HepG2 (cell line): ENCODE measurements at regions not wholly inside any gene's neighbourhood (a gene's known extent, or its start where the extent isn't known, plus 50 kb on each side); places are given as distances from the start of the nearest gene placed in this dataset.

Experiments used
- CHD2 ChIP-seq: IDR thresholded peaks from 2 replicates; pipeline ENCODE4 v1.6.1; 2011; ENCODE audit warnings: low read depth, low read length, improper control_type of control experiment
- ELF3 ChIP-seq: IDR thresholded peaks from 2 replicates; pipeline ENCODE4 v1.6.1; 2016; ENCODE audit warnings: missing genetic modification reagents, missing compliant biosample characterization
- ONECUT2 ChIP-seq: sonication (generic); formaldehyde crosslinking; IDR thresholded peaks from 2 replicates; pipeline ENCODE4 v1.4.0; 2020; ENCODE audit warnings: missing genetic modification reagents
- PAF1 ChIP-seq: IDR thresholded peaks from 2 replicates; pipeline ENCODE4 v1.6.1; 2016; ENCODE audit warnings: missing genetic modification reagents, missing compliant biosample characterization
- PRMT3 ChIP-seq: sonication (generic); formaldehyde crosslinking; IDR thresholded peaks from 2 replicates; pipeline ENCODE4 v1.8.1; 2022; ENCODE audit warnings: low read depth, mild to moderate bottlenecking, moderate library complexity, missing genetic modification reagents, borderline replicate concordance
- RNF2 ChIP-seq: fragments of 450-650 bp; conservative IDR thresholded peaks from 2 replicates; pipeline ENCODE4 v1.6.1; 2016; ENCODE audit warnings: low read depth
- SNAPC4 ChIP-seq: sonication (generic); formaldehyde crosslinking; IDR thresholded peaks from 2 replicates; pipeline ENCODE4 v1.4.0; 2020; ENCODE audit warnings: mild to moderate bottlenecking, missing genetic modification reagents
- TEAD3 ChIP-seq: optimal IDR thresholded peaks from 2 replicates; pipeline ENCODE3; 2016; ENCODE audit warnings: borderline replicate concordance
- TRIM24 ChIP-seq: sonication (generic); formaldehyde crosslinking; IDR thresholded peaks from 2 replicates; pipeline ENCODE4 v1.8.0; 2022; ENCODE audit warnings: mild to moderate bottlenecking, missing genetic modification reagents
- ZFY ChIP-seq: sonication (generic); formaldehyde crosslinking; IDR thresholded peaks from 2 replicates; pipeline ENCODE4 v1.4.0; 2020; ENCODE audit warnings: missing genetic modification reagents
- TF ChIP-seq, protein P1 (sequence below): sonication (generic); formaldehyde crosslinking; IDR thresholded peaks from 2 replicates; pipeline ENCODE4 v1.8.1; 2023; ENCODE audit warnings: mild to moderate bottlenecking, missing genetic modification reagents, borderline replicate concordance
- TF ChIP-seq, protein P2 (sequence below): sonication (generic); formaldehyde crosslinking; IDR thresholded peaks from 2 replicates; pipeline ENCODE4 v1.5.1; 2020; ENCODE audit warnings: missing genetic modification reagents, mild to moderate bottlenecking, borderline replicate concordance
- TF ChIP-seq, protein P3 (sequence below): sonication (generic); formaldehyde crosslinking; IDR thresholded peaks from 2 replicates; pipeline ENCODE4 v1.4.0; 2020; ENCODE audit warnings: missing genetic modification reagents
- TF ChIP-seq, protein P4 (sequence below): sonication (generic); formaldehyde crosslinking; IDR thresholded peaks from 2 replicates; pipeline ENCODE4 v1.5.0; 2020; ENCODE audit warnings: missing genetic modification reagents

DNA sequence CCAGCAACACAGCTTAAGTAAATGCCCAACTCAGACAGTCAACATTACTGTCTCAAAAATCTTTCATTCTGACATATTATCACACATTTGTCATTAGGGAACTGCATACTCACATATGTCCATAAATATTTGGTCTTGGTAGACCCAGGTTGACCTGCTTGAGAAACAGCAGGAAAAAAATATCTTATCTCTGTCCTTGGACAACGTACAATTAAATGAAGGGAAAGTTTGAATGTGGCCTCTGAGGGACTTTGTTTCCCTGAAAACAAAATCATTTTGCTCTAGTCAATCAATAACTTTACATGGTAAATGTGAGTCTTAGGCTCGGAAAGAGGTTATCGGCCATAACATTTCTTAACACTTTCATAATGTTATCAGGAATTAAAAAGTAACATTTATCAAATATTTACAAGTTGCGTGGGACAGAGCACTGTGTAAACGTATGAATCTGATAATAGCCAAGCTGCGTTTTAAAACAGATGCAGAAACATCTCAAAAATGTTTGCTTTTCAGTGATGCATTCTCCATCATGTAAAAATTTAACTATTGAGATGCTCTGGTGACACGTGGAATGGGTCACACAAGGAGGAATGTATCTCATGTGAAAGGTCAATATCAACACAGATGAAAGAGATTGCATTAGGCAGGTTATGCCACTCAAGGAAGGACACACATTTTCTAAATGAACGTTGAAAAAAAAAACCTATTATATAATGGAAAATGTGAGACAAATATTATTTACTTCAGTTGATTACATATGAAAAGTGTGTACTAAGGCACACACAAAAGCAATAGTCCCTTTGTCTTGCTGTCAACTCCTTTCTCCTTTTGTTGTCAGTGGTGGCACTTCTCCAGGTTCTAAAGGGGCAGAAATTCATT is 304.4 kb downstream of the WDR72 start (continued):
- TF ChIP-seq, protein P1, sequence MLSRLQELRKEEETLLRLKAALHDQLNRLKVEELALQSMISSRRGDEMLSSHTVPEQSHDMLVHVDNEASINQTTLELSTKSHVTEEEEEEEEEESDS (CRISPR knock-in tag) = no peak
- TF ChIP-seq TRIM24 (CRISPR knock-in tag) (no peak), SNAPC4 (peak; percentile 24; the same call in 1 of the 2 replicates), ONECUT2 (CRISPR knock-in tag) (peak; percentile 88), CHD2 (no peak), PAF1 (no peak), PRMT3 (no peak), TEAD3 (CRISPR knock-in tag) (peak; percentile 98), ELF3 (CRISPR knock-in tag) (peak; percentile 86), ZFY (CRISPR knock-in tag) (no peak), RNF2 (no peak)
- TF ChIP-seq, protein P2, sequence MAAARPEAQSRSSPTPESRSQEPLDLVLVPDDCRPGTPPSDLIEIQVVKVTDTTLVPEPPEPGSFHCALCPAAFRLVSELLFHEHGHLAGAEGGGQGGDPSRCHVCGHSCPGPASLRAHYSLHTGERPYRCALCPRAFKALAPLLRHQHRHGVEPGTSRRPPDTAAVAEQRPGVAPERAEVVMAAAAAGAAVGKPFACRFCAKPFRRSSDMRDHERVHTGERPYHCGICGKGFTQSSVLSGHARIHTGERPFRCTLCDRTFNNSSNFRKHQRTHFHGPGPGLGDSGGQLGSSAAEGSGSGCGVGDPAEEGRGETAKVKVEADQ (CRISPR knock-in tag) = no peak
- TF ChIP-seq, protein P3, sequence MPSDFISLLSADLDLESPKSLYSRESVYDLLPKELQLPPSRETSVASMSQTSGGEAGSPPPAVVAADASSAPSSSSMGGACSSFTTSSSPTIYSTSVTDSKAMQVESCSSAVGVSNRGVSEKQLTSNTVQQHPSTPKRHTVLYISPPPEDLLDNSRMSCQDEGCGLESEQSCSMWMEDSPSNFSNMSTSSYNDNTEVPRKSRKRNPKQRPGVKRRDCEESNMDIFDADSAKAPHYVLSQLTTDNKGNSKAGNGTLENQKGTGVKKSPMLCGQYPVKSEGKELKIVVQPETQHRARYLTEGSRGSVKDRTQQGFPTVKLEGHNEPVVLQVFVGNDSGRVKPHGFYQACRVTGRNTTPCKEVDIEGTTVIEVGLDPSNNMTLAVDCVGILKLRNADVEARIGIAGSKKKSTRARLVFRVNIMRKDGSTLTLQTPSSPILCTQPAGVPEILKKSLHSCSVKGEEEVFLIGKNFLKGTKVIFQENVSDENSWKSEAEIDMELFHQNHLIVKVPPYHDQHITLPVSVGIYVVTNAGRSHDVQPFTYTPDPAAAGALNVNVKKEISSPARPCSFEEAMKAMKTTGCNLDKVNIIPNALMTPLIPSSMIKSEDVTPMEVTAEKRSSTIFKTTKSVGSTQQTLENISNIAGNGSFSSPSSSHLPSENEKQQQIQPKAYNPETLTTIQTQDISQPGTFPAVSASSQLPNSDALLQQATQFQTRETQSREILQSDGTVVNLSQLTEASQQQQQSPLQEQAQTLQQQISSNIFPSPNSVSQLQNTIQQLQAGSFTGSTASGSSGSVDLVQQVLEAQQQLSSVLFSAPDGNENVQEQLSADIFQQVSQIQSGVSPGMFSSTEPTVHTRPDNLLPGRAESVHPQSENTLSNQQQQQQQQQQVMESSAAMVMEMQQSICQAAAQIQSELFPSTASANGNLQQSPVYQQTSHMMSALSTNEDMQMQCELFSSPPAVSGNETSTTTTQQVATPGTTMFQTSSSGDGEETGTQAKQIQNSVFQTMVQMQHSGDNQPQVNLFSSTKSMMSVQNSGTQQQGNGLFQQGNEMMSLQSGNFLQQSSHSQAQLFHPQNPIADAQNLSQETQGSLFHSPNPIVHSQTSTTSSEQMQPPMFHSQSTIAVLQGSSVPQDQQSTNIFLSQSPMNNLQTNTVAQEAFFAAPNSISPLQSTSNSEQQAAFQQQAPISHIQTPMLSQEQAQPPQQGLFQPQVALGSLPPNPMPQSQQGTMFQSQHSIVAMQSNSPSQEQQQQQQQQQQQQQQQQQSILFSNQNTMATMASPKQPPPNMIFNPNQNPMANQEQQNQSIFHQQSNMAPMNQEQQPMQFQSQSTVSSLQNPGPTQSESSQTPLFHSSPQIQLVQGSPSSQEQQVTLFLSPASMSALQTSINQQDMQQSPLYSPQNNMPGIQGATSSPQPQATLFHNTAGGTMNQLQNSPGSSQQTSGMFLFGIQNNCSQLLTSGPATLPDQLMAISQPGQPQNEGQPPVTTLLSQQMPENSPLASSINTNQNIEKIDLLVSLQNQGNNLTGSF (CRISPR knock-in tag) = no peak
- TF ChIP-seq, protein P4, sequence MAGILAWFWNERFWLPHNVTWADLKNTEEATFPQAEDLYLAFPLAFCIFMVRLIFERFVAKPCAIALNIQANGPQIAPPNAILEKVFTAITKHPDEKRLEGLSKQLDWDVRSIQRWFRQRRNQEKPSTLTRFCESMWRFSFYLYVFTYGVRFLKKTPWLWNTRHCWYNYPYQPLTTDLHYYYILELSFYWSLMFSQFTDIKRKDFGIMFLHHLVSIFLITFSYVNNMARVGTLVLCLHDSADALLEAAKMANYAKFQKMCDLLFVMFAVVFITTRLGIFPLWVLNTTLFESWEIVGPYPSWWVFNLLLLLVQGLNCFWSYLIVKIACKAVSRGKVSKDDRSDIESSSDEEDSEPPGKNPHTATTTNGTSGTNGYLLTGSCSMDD (CRISPR knock-in tag) = no peak
